ENCODE measurements at regions not wholly inside any gene's neighbourhood (a gene's known extent, or its start where the extent isn't known, plus 50 kb on each side); places are given as distances from the start of the nearest gene placed in this dataset.

- TF ChIP-seq EGR1 (IDR thresholded peaks at IDR 0.05; ENCODE audit: borderline replicate concordance in 1 of 2, low read depth in 2 of 2, low read length in 2 of 2) = no peak
- no peak for TF ChIP-seq ZBED1 (IDR thresholded peaks at IDR 0.05; ENCODE audit: borderline replicate concordance)
- TF ChIP-seq FOS (IDR thresholded peaks at IDR 0.05; ENCODE audit: borderline replicate concordance, extremely low read depth, insufficient read length) = no peak
- no peak for TF ChIP-seq TAF1 (IDR thresholded peaks at IDR 0.05; ENCODE audit: borderline replicate concordance, low read depth, low read length)
- TF ChIP-seq SIN3A (IDR thresholded peaks at IDR 0.05; ENCODE audit: low read depth, low read length) = no peak
- TF ChIP-seq SIX5 (IDR thresholded peaks at IDR 0.05; ENCODE audit: low read depth, low read length, severe bottlenecking) = no peak
- TF ChIP-seq IRF5 (IDR thresholded peaks at IDR 0.05; ENCODE audit: borderline replicate concordance) = no peak
Observed at GRCh38 chr6:8321671-8322404, 113.5 kb downstream of the SLC35B3 start (continued).

- Histone ChIP-seq H3K9ac (ENCODE audit: control insufficient read depth, insufficient read depth, low read length) (no peak overlapping the region), H2AFZ (ENCODE audit: control insufficient read depth, low read depth, low read length) (no peak overlapping the region), H4K20me1 (ENCODE audit: control insufficient read depth, insufficient read depth) (no peaks in the 10 kb centered on the region), H3K27ac (ENCODE audit: control insufficient read depth, insufficient read depth) (no peak overlapping the region), H3K79me2 (ENCODE audit: control insufficient read depth, insufficient read depth, low read length) (no peaks in the 10 kb centered on the region), H3K4me1 (ENCODE audit: control insufficient read depth, insufficient read depth, low read length) (no peaks in the 10 kb centered on the region), H3K4me2 (ENCODE audit: control insufficient read depth, insufficient read depth) (no peak overlapping the region), H3K36me3 (ENCODE audit: control insufficient read depth in 2 of 2, insufficient read depth in 2 of 2, low read length in 1 of 2) (no peaks in the 10 kb centered on the region), H3K4me3 (no peak overlapping the region), H3K9me3 (replicated peaks; ENCODE audit: control insufficient read depth, insufficient read depth, low read length) (no peaks in the 10 kb centered on the region), H3K27me3 (replicated peaks in 1 of 2; ENCODE audit: control insufficient read depth in 2 of 2, insufficient read depth in 2 of 2, low read length in 1 of 2) (no peaks in the 10 kb centered on the region)
- no peak for FAIRE-seq
- ChIA-PET CTCF (interaction anchor here (0.5 kb wide), 1 partner anchor 9 kb away, joined by 3 read pairs; no protein-coding TSS in a partner anchor), RAD21 (ENCODE audit: unreplicated experiment) (no interaction called here), POLR2A (no interaction called here), SMC1A (ENCODE audit: uncharacterized antibody, unreplicated experiment) (no interaction called here)
- WGBS (ENCODE audit: insufficient coverage, insufficient replicate concordance, low lambda C conversion rate, missing lambda C conversion rate) = 42% methylated on average over 5 of the region's 5 CpGs
- no TSS peak for BruUV-seq (replicated peaks)
- TF ChIP-seq ZNF207 (IDR thresholded peaks at IDR 0.05; ENCODE audit: borderline replicate concordance) = no peak
- no peak for ATAC-seq
- intact Hi-C loops (cut with micrococcal nuclease; ENCODE audit: unreplicated experiment) (no loop called here), in situ Hi-C loops (cut with MboI) (no loop called here)
- no peak for DNase-seq (ENCODE audit: low read depth, low spot score)
Observed at GRCh38 chr6:8315154-8315553, 120.2 kb downstream of the SLC35B3 start.
